GM21526 (cell line): ENCODE measurements at regions not wholly inside any gene's neighbourhood (a gene's known extent, or its start where the extent isn't known, plus 50 kb on each side); places are given as distances from the start of the nearest gene placed in this dataset.

Experiments
- ATAC-seq: cut with Tn5 transposase; IDR thresholded peaks from one replicate; pipeline ENCODE4 v1.9.1; 2021; ENCODE audit warnings: moderate library complexity; ENCODE audit not compliant: unreplicated experiment, low FRiP score

DNA sequence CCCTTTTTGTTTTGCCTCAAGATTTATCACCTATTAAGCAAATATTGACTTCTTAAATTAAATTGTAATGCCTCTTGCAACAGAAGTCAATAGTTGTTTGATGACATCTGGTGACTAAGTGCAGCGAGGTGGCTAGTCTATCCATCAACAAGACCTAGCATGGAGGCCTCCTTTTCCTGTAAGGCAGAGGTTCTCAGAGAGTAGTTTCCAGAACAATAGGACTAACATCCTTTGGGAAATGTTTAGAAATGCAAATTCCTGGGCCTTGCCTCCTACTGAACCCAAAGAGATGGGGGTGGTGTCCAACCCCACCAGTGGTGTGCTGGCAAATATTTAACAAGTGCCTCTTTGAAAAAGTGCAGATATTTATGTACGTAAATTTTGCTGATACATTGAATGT, 143.7 kb downstream of the SCP2D1 start:
- ATAC-seq, result no peak

DNA sequence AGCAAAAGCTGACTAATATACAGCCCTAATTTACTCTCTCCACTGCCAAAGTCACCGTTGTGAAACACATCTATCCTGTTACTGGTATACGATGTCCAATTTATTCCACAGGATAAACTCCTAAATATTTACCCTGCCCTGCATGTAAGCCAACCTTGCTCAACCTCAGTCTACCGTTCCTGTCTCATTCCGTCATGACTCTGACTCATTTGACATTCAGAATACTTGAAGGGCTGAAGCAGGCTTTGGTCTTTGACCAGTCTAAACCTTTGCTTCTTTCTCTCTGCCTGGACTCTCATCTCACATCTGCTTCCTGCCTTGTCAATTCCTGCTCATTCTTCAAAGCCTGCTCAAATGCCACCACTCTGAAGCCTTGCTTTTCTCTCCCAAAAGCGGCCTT, 157.5 kb downstream of the SCP2D1 start:
- no peak for ATAC-seq

DNA sequence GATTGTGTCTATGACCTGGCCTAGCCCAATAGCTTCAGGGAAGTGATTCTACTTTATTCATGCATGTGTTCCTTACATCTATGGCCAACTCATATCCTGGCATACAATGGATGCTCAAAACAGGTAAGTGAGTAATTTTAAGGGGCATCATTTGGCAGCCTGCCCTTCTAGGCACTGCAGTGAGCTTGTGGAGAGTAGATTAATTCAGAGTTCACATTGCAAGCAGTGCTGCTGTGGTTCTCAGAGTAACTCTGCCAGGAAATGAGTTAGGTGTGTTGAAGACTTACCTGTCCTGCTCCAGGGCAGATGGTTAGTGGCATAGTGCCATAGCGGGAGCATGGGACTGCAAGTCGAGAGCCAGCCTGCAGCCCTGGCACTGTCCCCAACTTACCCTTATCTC, 158.0 kb downstream of the SCP2D1 start:
- no peak for ATAC-seq

DNA sequence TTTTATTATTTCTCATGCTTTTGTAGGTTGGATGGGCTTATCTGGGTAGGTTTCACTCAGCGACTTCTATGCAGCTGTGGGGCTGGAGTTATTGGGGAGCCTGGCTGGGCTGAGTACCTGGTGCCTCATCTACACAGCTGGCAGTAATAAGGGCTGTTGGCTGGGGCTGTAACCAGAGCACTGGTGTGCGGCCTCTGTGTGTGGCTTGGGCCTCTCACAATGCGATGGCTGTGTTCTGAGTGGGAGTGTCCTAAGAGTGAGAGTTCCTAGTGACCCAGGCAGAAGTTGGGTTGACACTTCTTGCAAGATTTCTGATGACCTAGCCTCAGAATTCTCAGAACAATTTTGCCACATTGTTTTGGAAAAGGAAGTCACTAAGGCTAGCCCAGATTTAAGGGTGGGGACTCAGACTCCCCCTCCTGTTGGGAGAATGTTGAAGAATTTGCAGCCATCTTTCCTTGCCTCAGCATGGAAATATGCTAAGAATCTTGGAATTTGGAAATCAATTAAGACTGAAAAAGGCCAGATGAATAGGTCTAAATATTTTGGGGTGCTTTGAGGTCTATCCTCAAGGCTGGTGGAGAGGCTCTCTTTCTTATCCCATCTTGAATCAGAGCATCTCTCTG, 158.8 kb downstream of the SCP2D1 start:
- no peak for ATAC-seq

DNA sequence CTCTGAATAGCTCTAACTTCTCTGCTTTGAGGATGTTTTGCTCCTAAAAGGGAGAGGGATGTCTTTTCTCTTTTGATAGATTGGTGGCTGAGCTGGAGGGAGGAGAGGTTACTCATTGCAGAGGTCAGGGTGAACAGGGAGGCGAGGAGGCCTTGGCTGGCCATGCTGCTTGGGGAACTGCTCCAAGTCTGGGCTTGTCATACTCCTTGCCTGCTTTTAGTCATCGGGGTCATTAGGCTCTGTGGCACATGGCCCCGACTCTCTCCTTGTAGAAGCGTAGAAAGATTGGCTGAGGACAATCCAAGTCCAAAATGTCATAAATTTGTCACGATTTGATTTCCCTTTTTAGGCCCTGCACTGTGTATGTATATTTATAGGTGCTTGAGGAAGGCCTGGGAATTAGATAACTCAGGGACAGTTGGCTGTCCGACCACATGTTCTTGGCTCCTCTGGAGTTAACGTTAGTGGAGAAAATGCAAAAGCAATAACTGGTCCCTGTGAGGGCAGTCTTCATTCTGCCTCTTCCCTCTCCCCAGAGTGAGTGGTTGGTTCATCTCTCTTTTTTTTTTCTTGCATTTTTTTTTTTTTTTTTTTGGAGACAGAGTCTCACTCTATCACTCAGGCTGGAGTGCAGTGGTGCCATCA, 160.1 kb downstream of the SCP2D1 start:
- no peak for ATAC-seq

DNA sequence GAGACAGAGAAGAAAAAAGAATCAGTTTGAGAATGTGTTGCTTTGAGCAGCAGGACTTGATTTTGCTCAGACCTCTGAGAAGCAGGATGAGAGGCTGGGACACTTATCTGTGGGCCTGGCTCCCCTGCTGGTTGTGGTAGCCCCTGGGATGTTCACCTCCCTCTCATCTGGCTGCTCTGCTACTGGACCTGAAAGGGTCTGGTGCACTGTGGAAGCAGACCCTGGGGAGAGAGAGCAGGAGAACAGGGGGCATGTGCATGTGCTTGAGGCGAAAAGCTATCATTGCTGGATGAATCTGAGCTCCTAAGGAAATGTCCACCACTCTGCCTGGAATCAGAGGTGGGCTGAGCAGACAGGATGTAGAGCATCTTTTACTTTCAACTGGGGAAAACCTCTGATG, 161.1 kb downstream of the SCP2D1 start:
- ATAC-seq, result no peak

DNA sequence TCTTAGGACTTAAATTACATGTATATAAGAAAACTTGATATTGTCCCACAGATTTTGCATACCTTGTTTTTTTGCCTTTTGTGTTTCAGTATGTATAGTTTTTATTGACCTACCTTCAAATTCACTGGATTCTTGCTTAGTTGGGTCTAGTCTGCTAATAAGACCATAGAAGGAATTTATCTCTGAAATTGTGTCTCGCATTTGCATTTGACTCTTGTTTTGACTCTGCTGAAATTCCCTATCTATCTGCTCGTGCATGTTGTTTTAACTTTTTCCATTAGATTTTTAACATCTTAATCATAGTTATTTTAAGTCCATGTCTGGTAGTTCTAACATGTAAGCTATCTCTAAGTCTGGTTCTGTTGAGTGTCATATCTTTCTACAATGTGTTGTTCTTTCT, 163.9 kb downstream of the SCP2D1 start:
- ATAC-seq, result no peak

DNA sequence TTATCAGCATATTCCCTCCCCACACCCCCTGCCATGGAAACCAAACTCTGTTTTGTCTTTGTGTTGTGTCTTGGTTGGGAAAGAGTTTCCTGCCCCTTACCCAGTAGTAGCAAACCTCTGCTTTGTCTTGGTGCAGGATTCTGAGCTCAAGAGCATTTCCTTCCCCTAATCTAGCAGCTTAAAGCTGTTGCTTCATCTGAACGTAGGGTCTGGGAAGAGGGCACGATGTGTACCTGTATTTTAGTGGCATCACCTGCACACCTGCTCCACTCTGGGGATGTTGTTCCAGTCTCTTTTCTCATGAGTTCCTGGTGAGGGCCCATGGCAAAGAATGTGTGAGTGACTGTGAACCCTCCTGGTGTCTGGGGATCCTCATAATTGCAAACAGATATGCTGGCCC, 164.7 kb downstream of the SCP2D1 start:
- no peak for ATAC-seq

DNA sequence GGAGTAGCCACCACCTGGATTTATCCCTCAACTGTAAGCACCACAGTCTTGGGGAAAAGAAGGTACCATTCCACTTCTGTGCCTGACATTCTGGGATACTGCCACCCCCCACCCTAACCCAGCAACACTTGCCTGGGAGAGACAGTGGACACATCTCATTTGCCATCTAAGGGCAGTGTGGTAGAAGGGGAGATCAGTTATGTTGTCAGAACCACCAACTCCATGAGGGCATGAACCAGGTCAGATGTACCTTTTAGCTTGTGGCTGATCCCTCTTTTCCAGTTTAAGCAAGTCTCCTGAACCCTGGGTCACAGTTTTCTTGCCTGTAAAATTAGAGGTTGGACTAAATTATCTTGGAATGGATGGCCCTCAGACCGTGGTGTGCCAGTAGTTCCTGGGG, 165.5 kb downstream of the SCP2D1 start:
- no peak for ATAC-seq

DNA sequence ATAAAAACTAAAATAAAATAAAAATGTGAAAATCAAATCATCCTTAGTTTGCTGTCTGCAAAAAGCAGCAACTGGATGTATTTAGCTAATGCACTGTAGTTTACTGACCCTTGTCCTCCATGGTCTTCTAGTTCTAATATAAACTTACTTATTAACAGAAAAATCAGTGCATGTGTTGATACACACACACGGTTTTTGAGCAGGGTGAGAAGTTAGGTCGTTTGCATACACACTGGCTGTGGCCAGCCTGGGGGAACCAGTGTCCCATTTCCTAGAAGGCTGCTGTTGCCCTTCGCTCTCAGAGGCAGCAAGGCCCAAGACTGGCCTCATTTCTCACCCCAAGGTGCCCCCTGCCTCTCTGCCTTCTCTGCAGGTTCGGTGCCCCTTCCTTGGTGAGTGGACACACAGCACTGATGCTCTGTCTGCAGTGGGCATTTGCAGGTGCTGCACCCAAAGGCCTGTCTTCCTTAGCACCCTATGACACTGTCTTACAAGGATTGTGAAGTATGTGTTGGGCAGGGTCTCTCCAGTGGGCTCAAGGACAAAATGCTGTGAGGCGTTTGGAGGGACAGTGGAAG, 168.5 kb downstream of the SCP2D1 start:
- ATAC-seq, result no peak

DNA sequence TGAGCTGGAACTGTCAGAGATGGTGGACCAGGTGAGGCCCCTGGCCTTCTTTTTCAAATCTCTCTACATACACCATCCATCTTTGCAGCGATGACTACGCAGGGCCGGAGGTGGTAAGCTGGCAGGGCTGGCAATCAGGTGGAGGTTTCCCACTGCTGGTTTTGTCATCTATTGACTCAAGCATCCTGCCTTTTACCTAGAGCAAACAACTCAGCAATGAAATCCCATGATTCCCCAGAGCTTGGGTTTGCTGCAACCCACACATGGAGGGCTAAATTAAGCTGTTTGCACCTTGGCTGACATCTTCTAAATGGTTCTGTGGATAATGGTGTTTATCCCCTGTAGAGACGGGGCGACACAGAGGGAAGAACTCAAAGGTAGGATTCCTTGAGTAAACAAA, 170.2 kb downstream of the SCP2D1 start:
- no peak for ATAC-seq

DNA sequence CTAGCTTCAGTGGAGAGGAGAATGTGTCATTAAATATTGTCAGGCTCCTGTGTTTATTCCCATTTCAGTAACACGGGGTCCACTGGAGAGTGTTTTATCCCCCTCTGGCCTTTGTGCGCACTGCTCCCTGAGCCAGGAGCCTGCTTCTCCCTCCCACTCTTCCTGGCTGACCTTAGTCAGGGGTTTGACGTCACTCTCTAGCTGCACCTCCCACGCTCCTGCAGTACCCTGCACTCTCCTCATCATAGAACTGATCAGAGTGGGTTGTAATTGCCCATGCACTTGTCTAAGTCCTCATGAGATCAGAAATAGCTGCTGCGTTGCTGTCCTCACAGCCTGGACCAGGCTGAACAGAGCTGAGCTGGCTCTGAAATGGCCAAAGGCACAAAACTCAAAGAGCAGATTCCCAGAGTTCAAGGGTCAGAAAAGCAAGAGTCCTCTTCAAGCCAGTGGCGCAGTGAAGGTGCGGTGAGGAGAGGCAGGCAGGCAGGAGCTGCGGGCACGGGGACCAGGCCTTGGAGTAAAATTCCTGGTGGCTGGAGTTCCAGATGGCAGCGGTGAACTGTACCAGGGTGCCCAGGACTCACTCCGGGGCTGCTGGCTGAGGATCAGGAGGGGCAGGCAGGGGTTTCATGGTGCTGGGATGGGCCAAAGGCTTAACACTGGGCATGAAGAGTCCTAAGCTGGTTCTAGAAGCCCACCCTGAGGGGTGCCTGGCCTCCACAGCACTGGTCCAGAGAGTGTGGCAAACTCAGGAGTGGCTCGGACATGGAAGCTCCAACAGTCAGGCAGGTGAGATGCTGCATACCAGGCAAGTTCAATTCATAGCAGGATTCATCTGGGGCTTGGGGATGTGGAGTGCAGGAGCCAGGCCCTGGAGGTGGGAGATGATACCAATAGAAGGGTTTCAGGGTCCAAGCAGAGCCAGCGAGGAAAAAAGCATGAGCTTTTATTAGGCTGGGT, 170.9 kb downstream of the SCP2D1 start:
- ATAC-seq, result no peak

DNA sequence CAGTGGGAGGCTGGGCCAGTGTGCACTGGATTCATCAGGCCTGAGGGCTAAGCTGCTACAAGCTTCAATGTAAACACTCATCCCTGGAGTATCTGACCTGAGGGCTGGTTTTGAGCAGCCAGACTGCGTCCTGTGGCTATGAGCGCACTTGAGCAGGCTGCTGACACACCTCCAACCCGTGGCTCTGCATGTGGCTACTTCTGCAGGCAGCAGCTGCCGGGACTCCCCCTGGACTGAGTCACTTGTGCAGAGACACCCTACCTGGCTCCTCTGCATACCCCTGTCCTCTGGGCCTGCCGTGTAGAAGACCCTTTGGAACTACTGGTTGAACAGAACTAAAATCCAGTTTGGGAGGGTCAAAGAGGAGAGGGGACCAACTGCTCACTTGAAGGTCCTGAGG, 172.0 kb downstream of the SCP2D1 start:
- no peak for ATAC-seq

DNA sequence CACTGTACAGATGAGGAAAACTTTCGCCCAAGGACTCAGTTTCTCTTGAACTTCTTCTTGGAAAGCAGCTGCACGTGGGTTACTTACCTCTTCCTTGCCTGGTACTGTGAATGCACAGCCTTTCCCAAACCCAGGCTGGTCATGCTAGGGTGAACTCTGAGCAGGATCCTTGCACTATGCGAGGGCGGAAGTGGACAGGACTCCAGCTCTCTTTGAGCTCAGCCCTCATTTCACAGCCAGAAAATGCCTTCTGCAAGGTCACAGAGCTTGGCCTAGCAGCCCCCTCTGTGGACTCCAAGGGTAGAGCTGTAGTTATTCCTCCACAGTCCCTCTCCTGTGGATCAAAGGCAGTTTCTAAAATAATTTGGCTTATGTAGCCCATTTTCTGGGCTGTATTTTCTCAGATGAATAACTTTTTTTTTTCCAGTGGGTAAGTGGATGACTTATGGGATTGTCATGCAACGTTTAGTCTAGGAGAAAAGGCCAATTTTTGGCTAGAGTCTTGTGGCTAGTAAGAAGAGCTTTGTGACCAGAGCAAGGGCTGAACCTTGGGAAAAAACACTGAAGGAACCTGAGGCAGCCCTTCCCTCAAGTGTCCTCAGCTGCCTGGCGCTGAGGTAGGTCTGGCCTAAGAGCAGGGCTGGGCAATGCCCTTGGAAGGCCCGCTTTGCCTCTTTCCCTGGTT, 172.7 kb downstream of the SCP2D1 start:
- ATAC-seq, result no peak

DNA sequence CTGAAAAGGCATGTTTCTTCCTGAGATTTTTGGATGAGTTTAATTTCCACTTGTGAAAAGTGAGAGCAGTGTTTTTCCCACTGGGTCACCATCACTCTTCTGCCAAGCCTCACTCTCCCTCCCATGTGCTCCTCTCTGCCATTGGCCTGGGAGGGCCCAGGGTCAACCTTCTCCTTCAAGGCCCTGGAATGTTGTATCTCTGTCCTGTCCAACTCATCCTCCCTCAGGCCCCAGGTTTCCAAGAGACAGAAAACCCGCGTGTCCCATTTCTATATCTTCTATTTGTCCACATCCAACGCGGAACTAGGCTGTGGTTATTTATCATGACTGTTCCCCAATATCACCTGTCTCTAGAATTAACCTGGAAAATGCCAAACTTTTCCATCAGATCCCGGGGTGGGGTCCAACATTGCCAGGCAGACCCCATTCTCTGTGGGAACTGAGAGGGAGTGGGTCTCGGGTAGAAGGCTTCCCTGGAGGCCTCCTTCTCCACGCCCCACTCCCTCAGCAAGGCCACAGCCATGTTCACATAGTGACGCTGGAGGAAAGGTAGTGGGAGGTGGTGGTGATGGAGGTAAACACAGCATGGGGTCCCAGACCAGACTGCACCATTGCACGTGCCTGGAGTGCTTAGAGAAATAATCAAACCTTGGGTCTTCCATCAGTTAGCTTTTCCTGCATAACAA, 173.5 kb downstream of the SCP2D1 start:
- no peak for ATAC-seq

DNA sequence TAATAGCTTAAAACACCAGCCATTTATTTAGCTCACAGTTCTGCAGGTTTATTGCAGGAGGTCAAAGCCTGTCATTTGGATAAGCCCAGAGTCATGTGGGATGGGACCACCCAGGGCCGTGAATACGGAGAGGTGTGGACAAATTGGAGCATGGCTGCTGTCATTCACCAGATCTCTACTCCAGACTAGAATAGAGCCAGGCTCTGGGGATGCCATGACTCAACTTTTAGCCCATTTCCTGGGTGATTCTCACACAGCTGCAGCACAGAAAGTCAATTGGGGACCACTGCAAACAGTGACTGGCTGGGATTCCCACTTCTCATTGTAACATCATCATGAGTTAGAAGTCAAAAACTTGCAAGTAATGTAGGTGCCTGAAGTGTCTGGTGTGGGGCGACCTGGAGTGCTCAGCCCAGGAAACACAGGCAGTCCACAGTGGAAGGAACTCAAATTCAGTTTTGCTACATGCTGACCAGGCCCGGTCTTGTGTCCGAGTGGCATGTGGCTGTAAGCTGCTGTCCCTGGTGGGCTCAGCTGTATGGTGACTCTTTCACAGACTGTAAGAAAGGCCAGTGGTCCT, 174.3 kb downstream of the SCP2D1 start:
- ATAC-seq, result no peak

DNA sequence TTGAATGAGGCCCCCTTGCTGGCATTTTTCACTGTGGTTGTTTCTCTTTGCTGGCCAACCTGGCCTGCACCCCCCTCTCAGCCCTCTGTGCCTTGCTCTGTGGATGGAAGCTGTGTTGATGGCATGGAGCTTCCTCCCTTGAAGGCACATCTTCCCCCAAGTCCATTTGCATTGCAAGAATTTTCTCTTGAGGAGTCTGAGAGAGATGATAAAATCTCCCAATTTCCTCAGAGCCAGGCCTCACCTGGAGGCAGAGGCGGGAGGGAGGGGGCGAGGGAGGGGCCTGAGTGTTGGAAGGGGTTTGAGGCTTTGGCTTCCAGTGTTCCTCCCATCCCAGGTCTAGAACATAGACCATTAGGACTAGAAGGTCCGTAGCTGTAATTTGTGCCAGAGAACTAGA, 175.1 kb downstream of the SCP2D1 start:
- ATAC-seq, result no peak

DNA sequence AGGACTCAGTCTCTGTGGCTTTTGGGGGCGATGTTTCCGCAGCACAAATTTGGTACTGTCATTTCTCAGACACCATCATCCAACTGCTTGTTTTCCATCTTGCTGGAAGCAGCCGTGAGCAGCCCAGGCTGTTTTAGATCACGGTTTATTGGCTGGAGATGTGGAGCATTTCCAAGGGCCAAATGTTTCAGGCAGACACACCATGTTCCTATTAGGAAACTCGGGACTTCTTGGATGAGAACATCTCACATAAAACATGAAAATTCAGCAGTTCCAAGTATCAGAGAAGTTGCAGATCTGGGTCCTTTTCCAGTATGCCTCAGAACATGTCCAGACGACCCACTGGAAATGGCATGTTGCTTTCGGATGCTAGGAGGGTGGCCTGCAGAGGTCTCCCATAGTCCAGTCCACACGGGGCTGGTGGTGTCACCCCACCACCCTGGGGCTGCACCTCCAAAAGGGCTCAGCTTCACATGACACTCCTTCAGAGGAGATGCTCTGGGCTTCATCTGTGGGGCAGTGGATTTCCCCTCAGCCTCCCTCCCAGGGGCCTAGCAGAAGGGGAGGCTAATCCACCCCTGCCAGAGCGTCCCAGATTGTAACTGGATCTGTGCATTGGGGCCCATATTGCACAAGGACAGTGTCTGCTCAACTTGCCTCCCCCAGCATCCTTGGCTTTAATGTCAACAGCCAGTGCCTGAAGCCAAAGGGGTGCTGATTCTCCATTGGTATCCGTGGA, 176.3 kb downstream of the SCP2D1 start:
- no peak for ATAC-seq

DNA sequence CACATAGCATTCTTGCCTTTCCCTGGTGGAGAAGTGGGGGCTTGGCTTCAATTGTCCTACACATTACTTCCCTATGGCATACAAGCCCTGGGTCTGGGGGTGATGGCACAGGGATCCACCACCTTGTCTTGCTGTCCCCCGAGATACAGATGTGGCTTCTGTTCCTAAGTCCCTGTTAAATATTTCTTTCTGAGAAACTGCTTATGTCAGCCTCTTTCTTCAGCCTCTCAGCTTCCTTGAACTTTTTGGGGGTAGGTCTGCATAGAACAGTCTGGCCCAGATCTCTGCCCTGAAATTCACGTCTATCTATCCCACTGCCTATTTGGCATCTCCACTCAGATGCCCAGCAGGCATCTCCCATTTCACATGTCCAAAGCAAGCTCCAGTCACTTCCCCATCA, 177.4 kb downstream of the SCP2D1 start:
- no peak for ATAC-seq
